PC-9 (cell line): ENCODE measurements at regions not wholly inside any gene's neighbourhood (a gene's known extent, or its start where the extent isn't known, plus 50 kb on each side); places are given as distances from the start of the nearest gene placed in this dataset.

Experiments
- BruUV-seq: library from RNA; stranded (reverse); fragments of 400-500 nt; replicated peaks from 2 replicates; lab custom pipeline; 2021; lab: Mats Ljungman, UMichigan
- CTCF ChIA-PET: fragments of 300-600 bp; sonication (Branson Sonifier 250); formaldehyde crosslinking; loops from one replicate; lab custom pipeline; 2022; ENCODE audit warnings: antibody characterized with exemption; lab: Charles Lee
- POLR2A ChIA-PET: fragments of 300-600 bp; sonication (Branson Sonifier 250); formaldehyde crosslinking; loops from one replicate; lab custom pipeline; 2022; ENCODE audit warnings: antibody characterized with exemption; ENCODE audit not compliant: unreplicated experiment; lab: Charles Lee
- DNase-seq, 2 experiments: peaks; one replicate each; pipeline versions ENCODE4 v3.0.0 to v3.0.0-alpha.2; 2015 to 2022; ENCODE audit warnings: mixed read lengths in 1 of 2
- H2AFZ ChIP-seq: fragments of 200-600 bp; sonication (generic); 2 replicates; pipeline ENCODE4 v1.8.1; 2017; ENCODE audit warnings: antibody characterized with exemption
- H3F3A ChIP-seq: fragments of 200-600 bp; sonication (generic); 2 replicates; pipeline ENCODE4 v1.8.1; 2017; ENCODE audit warnings: antibody characterized with exemption, mild to moderate bottlenecking, low read depth; ENCODE audit not compliant: insufficient read depth
- H3K27ac ChIP-seq: fragments of 200-600 bp; sonication (generic); 2 replicates; pipeline ENCODE4 v1.6.1; 2016; ENCODE audit warnings: mixed run types
- H3K27me3 ChIP-seq: fragments of 200-600 bp; sonication (generic); 2 replicates; pipeline ENCODE4 v1.6.1; 2016; ENCODE audit warnings: low read depth, mixed run types; ENCODE audit not compliant: insufficient read depth
- H3K36me3 ChIP-seq: fragments of 200-600 bp; sonication (generic); 2 replicates; pipeline ENCODE4 v1.6.1; 2016; ENCODE audit warnings: low read depth, mixed run types
- H3K4me1 ChIP-seq: fragments of 200-600 bp; sonication (generic); replicated peaks from 2 replicates; pipeline ENCODE4 v1.6.1; 2016; ENCODE audit warnings: mixed run types; ENCODE audit not compliant: insufficient read depth
- H3K4me2 ChIP-seq: fragments of 200-600 bp; sonication (generic); 2 replicates; pipeline ENCODE4 v1.6.1; 2017; ENCODE audit warnings: mixed run types
- H3K4me3 ChIP-seq: fragments of 200-600 bp; sonication (generic); 2 replicates; pipeline ENCODE4 v1.6.1; 2016; ENCODE audit warnings: mixed run types
- H3K79me2 ChIP-seq: fragments of 200-600 bp; sonication (generic); 2 replicates; pipeline ENCODE4 v1.6.1; 2017; ENCODE audit warnings: low read depth, mixed run types
- H3K9me2 ChIP-seq: fragments of 200-600 bp; sonication (generic); 2 replicates; pipeline ENCODE4 v1.8.1; 2017; ENCODE audit warnings: mild to moderate bottlenecking; ENCODE audit not compliant: insufficient read depth
- H3K9me3 ChIP-seq: fragments of 200-600 bp; sonication (generic); 2 replicates; pipeline ENCODE4 v1.8.1; 2016; ENCODE audit warnings: low read depth; ENCODE audit not compliant: insufficient read depth
- H4K20me1 ChIP-seq: fragments of 200-600 bp; sonication (generic); 2 replicates; pipeline ENCODE4 v1.8.1; 2017; ENCODE audit not compliant: insufficient read depth
- CTCF ChIP-seq: fragments of 200-600 bp; sonication (generic); conservative IDR thresholded peaks from 2 replicates; pipeline ENCODE4 v1.6.1; 2017; ENCODE audit warnings: mixed run types, antibody characterized with exemption, mild to moderate bottlenecking, moderate library complexity
- EZH2 ChIP-seq: fragments of 200-600 bp; sonication (generic); IDR thresholded peaks from 2 replicates; pipeline ENCODE4 v1.8.0; 2017; ENCODE audit warnings: antibody characterized with exemption, low read depth
- intact Hi-C: fragments of 100-400 bp; cut with micrococcal nuclease; formaldehyde crosslinking; loops from one replicate; pipeline ENCODE4 v1.10.0; 2022; ENCODE audit not compliant: unreplicated experiment

- H3K27me3 ChIP-seq = no peaks in the 10 kb centered on the region
- H3K9me2 ChIP-seq = no peaks in the 10 kb centered on the region
- H3F3A ChIP-seq = no peaks in the 10 kb centered on the region
- no peak for DNase-seq
- BruUV-seq = no TSS peak
- ChIA-PET CTCF (no interaction called here), POLR2A (no interaction called here)
- no peak overlapping the region for H3K4me2 ChIP-seq
- intact Hi-C loops = no loop called here
- no peak overlapping the region for H3K27ac ChIP-seq
- H4K20me1 ChIP-seq = no peaks in the 10 kb centered on the region
- H3K9me3 ChIP-seq = no peaks in the 10 kb centered on the region
- no peaks in the 10 kb centered on the region for H3K4me1 ChIP-seq
- H3K79me2 ChIP-seq = no peaks in the 10 kb centered on the region
- H2AFZ ChIP-seq = no peak overlapping the region
- no peaks in the 10 kb centered on the region for H3K36me3 ChIP-seq
- TF ChIP-seq CTCF (no peak), EZH2 (no peak)
- H3K4me3 ChIP-seq = no peak overlapping the region
Measured at GRCh38 chr16:65641762-65642289, 520.0 kb upstream of the CDH11 start.

GRCh38 chr16:65641049-65641761, 519.3 kb upstream of the CDH11 start:
- no peak overlapping the region for H3K4me2 ChIP-seq
- intact Hi-C loops = no loop called here
- H4K20me1 ChIP-seq = no peaks in the 10 kb centered on the region
- no peaks in the 10 kb centered on the region for H3K27me3 ChIP-seq
- H3K9me3 ChIP-seq = no peaks in the 10 kb centered on the region
- no peaks in the 10 kb centered on the region for H3F3A ChIP-seq
- DNase-seq = no peak
- ChIA-PET CTCF (no interaction called here), POLR2A (no interaction called here)
- no peaks in the 10 kb centered on the region for H3K79me2 ChIP-seq
- no peaks in the 10 kb centered on the region for H3K36me3 ChIP-seq
- H3K4me3 ChIP-seq = no peak overlapping the region
- H3K27ac ChIP-seq = no peak overlapping the region
- TF ChIP-seq CTCF (no peak), EZH2 (no peak)
- BruUV-seq = no TSS peak
- H3K4me1 ChIP-seq = no peaks in the 10 kb centered on the region
- no peak overlapping the region for H2AFZ ChIP-seq
- H3K9me2 ChIP-seq = no peaks in the 10 kb centered on the region

GRCh38 chr16:65634833-65635232, 513.0 kb upstream of the CDH11 start:
- H3F3A ChIP-seq = no peaks in the 10 kb centered on the region
- H3K79me2 ChIP-seq = no peaks in the 10 kb centered on the region
- intact Hi-C loops = no loop called here
- no peaks in the 10 kb centered on the region; the same call in 1 of the 2 replicates for H3K9me2 ChIP-seq
- CTCF ChIA-PET = no interaction called here
- H3K27me3 ChIP-seq = peaks cover 18% of the 10 kb centered on the region
- no peaks in the 10 kb centered on the region for H3K36me3 ChIP-seq
- no peaks in the 10 kb centered on the region for H3K4me1 ChIP-seq
- no peak for TF ChIP-seq CTCF
- TF ChIP-seq EZH2 = no peak
- no peak overlapping the region for H3K27ac ChIP-seq
- no peak overlapping the region for H3K4me2 ChIP-seq
- no peaks in the 10 kb centered on the region for H3K9me3 ChIP-seq
- H2AFZ ChIP-seq = no peak overlapping the region
- POLR2A ChIA-PET = no interaction called here
- no peak overlapping the region for H3K4me3 ChIP-seq
- no peaks in the 10 kb centered on the region for H4K20me1 ChIP-seq
- no peak for DNase-seq
- no TSS peak for BruUV-seq
